ENCODE measurements at regions not wholly inside any gene's neighbourhood (a gene's known extent, or its start where the extent isn't known, plus 50 kb on each side); places are given as distances from the start of the nearest gene placed in this dataset.

- ChIA-PET POLR2A (no interaction called here), SMC1A (ENCODE audit: uncharacterized antibody, unreplicated experiment) (interaction anchor here (1.4 kb wide), 1 partner anchor 10 kb away, joined by 5 read pairs; no protein-coding TSS in a partner anchor), RAD21 (ENCODE audit: unreplicated experiment) (no interaction called here), CTCF (no interaction called here)
- H3K4me2 ChIP-seq (ENCODE audit: control insufficient read depth, insufficient read depth) = no peak overlapping the region
- no peaks in the 10 kb centered on the region for H3K9me3 ChIP-seq (replicated peaks; ENCODE audit: control insufficient read depth, insufficient read depth, low read length)
- 91% methylated on average over 2 of the region's 2 CpGs for WGBS (ENCODE audit: insufficient coverage, insufficient replicate concordance, low lambda C conversion rate, missing lambda C conversion rate)
- no peaks in the 10 kb centered on the region for H3K79me2 ChIP-seq (ENCODE audit: control insufficient read depth, insufficient read depth, low read length)
- no peak overlapping the region for H3K9ac ChIP-seq (ENCODE audit: control insufficient read depth, insufficient read depth, low read length)
- no peaks in the 10 kb centered on the region for H4K20me1 ChIP-seq (ENCODE audit: control insufficient read depth, insufficient read depth)
- TF ChIP-seq PRDM15 (CRISPR knock-in tag; IDR thresholded peaks at IDR 0.05) (no peak), MAX (IDR thresholded peaks at IDR 0.05; ENCODE audit: low read depth, low read length) (no peak), RCOR1 (conservative IDR thresholded peaks at IDR 0.05; ENCODE audit: low read depth, low read length) (no peak), CHD4 (IDR thresholded peaks at IDR 0.05) (no peak), SMC3 (IDR thresholded peaks at IDR 0.05; ENCODE audit: borderline replicate concordance, low read length) (no peak)
- H3K4me3 ChIP-seq = no peak overlapping the region
- H3K27me3 ChIP-seq (replicated peaks in 1 of 2; ENCODE audit: control insufficient read depth in 2 of 2, insufficient read depth in 2 of 2, low read length in 1 of 2) = no peaks in the 10 kb centered on the region
- no peak for ATAC-seq
- H3K27ac ChIP-seq (ENCODE audit: control insufficient read depth, insufficient read depth) = no peak overlapping the region
- intact Hi-C loops (cut with micrococcal nuclease; ENCODE audit: unreplicated experiment) (no loop called here), in situ Hi-C loops (cut with MboI) (no loop called here)
- no peak for DNase-seq (ENCODE audit: low read depth, low spot score)
- no peak overlapping the region for H2AFZ ChIP-seq (ENCODE audit: control insufficient read depth, low read depth, low read length)
- no peak for FAIRE-seq
- no TSS peak for BruUV-seq (replicated peaks)
- no peaks in the 10 kb centered on the region for H3K4me1 ChIP-seq (ENCODE audit: control insufficient read depth, insufficient read depth, low read length)
- no peaks in the 10 kb centered on the region for H3K36me3 ChIP-seq (ENCODE audit: control insufficient read depth in 2 of 2, insufficient read depth in 2 of 2, low read length in 1 of 2)
Measured at GRCh38 chr9:28678097-28678496, 1104.8 kb upstream of the C9orf72 start.
